ENCODE measurements at regions not wholly inside any gene's neighbourhood (a gene's known extent, or its start where the extent isn't known, plus 50 kb on each side); places are given as distances from the start of the nearest gene placed in this dataset.
"Not testable (repeated sequence)": the region's sequence is repeated elsewhere in the genome, so short reads cannot be mapped to it uniquely, and the experiment has no call there.

DNA sequence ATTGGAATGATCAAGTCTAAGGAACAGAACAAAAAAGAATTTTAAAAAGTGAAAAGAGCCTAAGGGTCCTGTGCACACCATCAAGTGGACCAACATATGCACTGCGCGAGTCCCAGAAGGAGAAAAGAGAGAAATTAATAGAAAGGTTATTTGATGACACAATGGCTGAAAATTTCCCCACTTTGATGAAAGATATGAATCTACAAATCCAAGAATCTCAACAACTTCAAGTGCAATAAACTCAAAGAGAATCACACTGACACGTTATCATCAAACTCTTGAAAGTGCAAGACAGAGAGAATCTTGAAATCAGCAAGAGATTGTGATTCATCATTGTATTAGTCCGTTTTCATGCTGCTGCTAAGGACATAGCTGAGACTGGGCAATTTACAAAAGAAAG is 230.8 kb downstream of the ADAMTS15 start:
- no peaks in the 10 kb centered on the region for H3K27me3 ChIP-seq
- intact Hi-C loops (cut with DNase I; ENCODE audit: low total_unique reads): no loop called here
- no peak overlapping the region for H3K4me3 ChIP-seq
- DNase-seq: no peak
- H3K27ac ChIP-seq: no peak overlapping the region
- peaks cover 0 to 10% of the 10 kb centered on the region in 2 donors for H3K4me1 ChIP-seq
- no peaks in the 10 kb centered on the region for H3K36me3 ChIP-seq
- H3K9me3 ChIP-seq: peaks cover 0 to 16% of the 10 kb centered on the region in 2 donors
- TF ChIP-seq POLR2A (IDR thresholded peaks at IDR 0.05) (no peak), CTCF (IDR thresholded peaks at IDR 0.05) (no peak)

GRCh38 chr11:130682471-130682870 is 233.8 kb downstream of the SNX19 start:
- intact Hi-C loops (cut with DNase I; ENCODE audit: low total_unique reads); H3K27me3 ChIP-seq; DNase-seq; H3K4me1 ChIP-seq; H3K4me3 ChIP-seq; H3K27ac ChIP-seq; H3K36me3 ChIP-seq: not testable (repeated sequence)
- peaks cover 0 to 16% of the 10 kb centered on the region in 2 donors for H3K9me3 ChIP-seq

- no peaks in the 10 kb centered on the region for H3K27me3 ChIP-seq
- intact Hi-C loops (cut with DNase I; ENCODE audit: low total_unique reads): no loop called here
- no peak overlapping the region for H3K4me3 ChIP-seq
- H3K36me3 ChIP-seq: no peaks in the 10 kb centered on the region
- DNase-seq: no peak
- H3K9me3 ChIP-seq: no peaks in the 10 kb centered on the region
- no peak overlapping the region for H3K27ac ChIP-seq
- no peaks in the 10 kb centered on the region for H3K4me1 ChIP-seq
- TF ChIP-seq POLR2A (IDR thresholded peaks at IDR 0.05) (no peak), CTCF (IDR thresholded peaks at IDR 0.05) (no peak)
Measured at GRCh38 chr11:130689222-130689908, 226.9 kb downstream of the SNX19 start.

DNA sequence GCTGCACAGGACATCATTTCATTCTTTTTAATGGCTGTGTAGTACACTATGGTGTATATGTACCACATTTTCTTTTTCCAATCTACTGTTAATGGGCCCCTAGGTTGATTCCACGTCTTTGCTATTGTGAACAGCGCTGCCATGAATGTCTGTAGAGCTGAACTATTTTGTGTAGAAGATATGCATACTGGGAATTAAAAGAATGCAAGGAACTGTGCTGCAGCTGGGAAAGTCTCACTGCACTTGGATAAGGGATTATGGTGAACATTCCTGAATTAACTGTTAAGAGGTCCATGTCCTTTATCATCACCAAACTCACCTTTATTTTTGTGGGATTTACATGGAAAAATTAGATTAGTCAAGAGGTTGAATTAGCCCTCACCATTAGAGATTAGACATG is 224.7 kb downstream of the SNX19 start:
- Histone ChIP-seq H3K36me3 (no peaks in the 10 kb centered on the region), H3K27ac (no peak overlapping the region), H3K4me3 (no peak overlapping the region), H3K27me3 (no peaks in the 10 kb centered on the region), H3K9me3 (no peaks in the 10 kb centered on the region), H3K4me1 (no peaks in the 10 kb centered on the region)
- intact Hi-C loops (cut with DNase I; ENCODE audit: low total_unique reads): no loop called here
- TF ChIP-seq POLR2A (IDR thresholded peaks at IDR 0.05) (no peak), CTCF (IDR thresholded peaks at IDR 0.05) (no peak)
- no peak for DNase-seq

DNA sequence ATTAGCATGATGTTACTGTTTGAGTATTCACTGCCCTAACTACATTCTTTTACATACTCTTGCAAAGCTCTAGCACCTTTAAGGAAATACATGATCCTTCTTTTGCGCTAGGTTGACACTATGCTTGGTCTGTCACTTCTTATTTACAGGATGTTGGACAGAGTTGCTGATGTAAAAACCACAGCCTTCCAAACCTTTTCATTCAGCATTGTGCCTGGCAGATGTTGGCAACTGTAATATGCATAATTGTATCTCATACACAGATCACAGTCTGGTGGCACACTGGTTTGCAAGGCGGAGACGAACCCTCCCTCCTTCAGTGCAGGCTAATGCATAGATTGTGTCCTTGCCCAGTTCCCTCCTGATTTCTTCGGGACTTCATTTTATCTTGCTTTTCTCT is 224.1 kb downstream of the SNX19 start:
- Histone ChIP-seq H3K27ac (no peak overlapping the region), H3K4me1 (no peaks in the 10 kb centered on the region), H3K27me3 (no peaks in the 10 kb centered on the region), H3K36me3 (no peaks in the 10 kb centered on the region), H3K4me3 (no peak overlapping the region), H3K9me3 (no peaks in the 10 kb centered on the region)
- TF ChIP-seq POLR2A (IDR thresholded peaks at IDR 0.05) (no peak), CTCF (IDR thresholded peaks at IDR 0.05) (no peak)
- intact Hi-C loops (cut with DNase I; ENCODE audit: low total_unique reads): no loop called here
- DNase-seq: no peak

DNA sequence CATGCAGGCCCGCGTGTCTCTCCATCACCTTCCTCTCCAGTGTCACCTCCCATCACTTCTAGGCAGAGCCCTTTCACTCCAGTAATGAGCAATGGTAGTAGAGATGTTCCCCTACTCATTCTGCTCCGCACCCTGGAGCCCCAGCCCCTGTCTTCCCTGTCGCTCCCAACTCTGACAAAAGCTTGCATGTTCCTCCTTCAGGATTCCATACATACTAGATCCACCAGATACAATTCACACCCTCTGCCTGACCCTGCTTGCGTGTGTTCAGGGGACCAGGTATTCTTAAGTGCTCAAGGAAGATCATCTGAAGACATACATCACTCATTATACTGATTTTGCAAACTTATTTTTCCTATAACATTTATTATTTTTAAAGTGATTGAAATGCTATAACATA is 222.7 kb downstream of the SNX19 start:
- Histone ChIP-seq H3K4me1 (no peaks in the 10 kb centered on the region), H3K4me3 (no peak overlapping the region), H3K27me3 (no peaks in the 10 kb centered on the region), H3K27ac (no peak overlapping the region), H3K9me3 (no peaks in the 10 kb centered on the region), H3K36me3 (no peaks in the 10 kb centered on the region)
- intact Hi-C loops (cut with DNase I; ENCODE audit: low total_unique reads): no loop called here
- no peak for TF ChIP-seq POLR2A (IDR thresholded peaks at IDR 0.05)
- no peak for TF ChIP-seq CTCF (IDR thresholded peaks at IDR 0.05)
- DNase-seq: no peak

Data from uterus (tissue), 3 donors.